ENCODE measurements at regions not wholly inside any gene's neighbourhood (a gene's known extent, or its start where the extent isn't known, plus 50 kb on each side); places are given as distances from the start of the nearest gene placed in this dataset.

- Histone ChIP-seq H4K20me1 (ENCODE audit: insufficient read depth, low read length) (no peaks in the 10 kb centered on the region), H3K4me1 (ENCODE audit: insufficient read depth, low read length) (no peaks in the 10 kb centered on the region), H3K27ac (ENCODE audit: low read depth, low read length) (no peak overlapping the region), H3K79me2 (ENCODE audit: insufficient read depth, low read length) (no peaks in the 10 kb centered on the region), H3K9me3 (ENCODE audit: low read depth, low read length) (no peaks in the 10 kb centered on the region), H3K36me3 (ENCODE audit: insufficient read depth, low read length) (no peaks in the 10 kb centered on the region), H2AFZ (ENCODE audit: low read length) (no peak overlapping the region), H3K27me3 (ENCODE audit: insufficient read depth, low read length) (no peaks in the 10 kb centered on the region), H3K4me3 (ENCODE audit: insufficient read depth, low read length) (no peak overlapping the region), H3K4me2 (ENCODE audit: insufficient read depth, low read length) (no peak overlapping the region)
- no peak for TF ChIP-seq CTCF (IDR thresholded peaks at IDR 0.05; ENCODE audit: extremely low read depth, low read depth, low read length)
- DNase-seq (ENCODE audit: insufficient read length, low spot score, missing footprints) = no peak
These were observed 432.3 kb downstream of the RFC3 start for GRCh38 chr13:34250151-34250670.

DNA sequence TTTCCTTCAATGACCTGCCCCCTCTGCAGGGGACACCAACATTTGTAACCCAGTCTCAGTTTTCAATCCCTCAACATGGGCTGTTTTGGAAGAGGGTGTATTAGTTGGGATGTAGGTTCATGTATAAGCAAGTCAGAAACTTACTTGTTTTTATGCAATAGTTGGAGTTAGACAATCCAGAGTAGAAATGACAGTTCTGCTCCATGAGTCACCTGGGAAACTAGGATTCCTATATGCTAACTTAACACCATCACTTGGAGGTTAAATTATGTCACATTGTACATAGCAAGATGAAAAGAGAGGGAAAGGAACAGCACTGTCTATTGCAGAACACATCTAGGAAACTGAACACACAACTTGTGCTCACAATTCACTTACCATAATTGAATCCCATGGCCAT is 436.4 kb downstream of the RFC3 start:
- peak; percentile 49 for DNase-seq (ENCODE audit: insufficient read length, low spot score, missing footprints)
- no peaks in the 10 kb centered on the region for H4K20me1 ChIP-seq (ENCODE audit: insufficient read depth, low read length)
- H3K4me2 ChIP-seq (ENCODE audit: insufficient read depth, low read length) = no peak overlapping the region
- H2AFZ ChIP-seq (ENCODE audit: low read length) = no peak overlapping the region
- H3K36me3 ChIP-seq (ENCODE audit: insufficient read depth, low read length) = no peaks in the 10 kb centered on the region
- no peaks in the 10 kb centered on the region for H3K79me2 ChIP-seq (ENCODE audit: insufficient read depth, low read length)
- H3K9me3 ChIP-seq (ENCODE audit: low read depth, low read length) = no peaks in the 10 kb centered on the region
- H3K4me1 ChIP-seq (ENCODE audit: insufficient read depth, low read length) = no peaks in the 10 kb centered on the region
- TF ChIP-seq CTCF (IDR thresholded peaks at IDR 0.05; ENCODE audit: extremely low read depth, low read depth, low read length) = no peak
- H3K27me3 ChIP-seq (ENCODE audit: insufficient read depth, low read length) = no peaks in the 10 kb centered on the region
- no peak overlapping the region for H3K27ac ChIP-seq (ENCODE audit: low read depth, low read length)
- no peak overlapping the region for H3K4me3 ChIP-seq (ENCODE audit: insufficient read depth, low read length)

GRCh38 chr13:34255711-34256110 is 437.8 kb downstream of the RFC3 start:
- H3K27ac ChIP-seq (ENCODE audit: low read depth, low read length) = no peak overlapping the region
- no peak for DNase-seq (ENCODE audit: insufficient read length, low spot score, missing footprints)
- no peaks in the 10 kb centered on the region for H3K79me2 ChIP-seq (ENCODE audit: insufficient read depth, low read length)
- H2AFZ ChIP-seq (ENCODE audit: low read length) = no peak overlapping the region
- no peak overlapping the region for H3K4me2 ChIP-seq (ENCODE audit: insufficient read depth, low read length)
- no peak for TF ChIP-seq CTCF (IDR thresholded peaks at IDR 0.05; ENCODE audit: extremely low read depth, low read depth, low read length)
- no peaks in the 10 kb centered on the region for H3K4me1 ChIP-seq (ENCODE audit: insufficient read depth, low read length)
- no peaks in the 10 kb centered on the region for H3K27me3 ChIP-seq (ENCODE audit: insufficient read depth, low read length)
- no peaks in the 10 kb centered on the region for H3K9me3 ChIP-seq (ENCODE audit: low read depth, low read length)
- H3K36me3 ChIP-seq (ENCODE audit: insufficient read depth, low read length) = no peaks in the 10 kb centered on the region
- H4K20me1 ChIP-seq (ENCODE audit: insufficient read depth, low read length) = no peaks in the 10 kb centered on the region
- H3K4me3 ChIP-seq (ENCODE audit: insufficient read depth, low read length) = no peak overlapping the region

DNA sequence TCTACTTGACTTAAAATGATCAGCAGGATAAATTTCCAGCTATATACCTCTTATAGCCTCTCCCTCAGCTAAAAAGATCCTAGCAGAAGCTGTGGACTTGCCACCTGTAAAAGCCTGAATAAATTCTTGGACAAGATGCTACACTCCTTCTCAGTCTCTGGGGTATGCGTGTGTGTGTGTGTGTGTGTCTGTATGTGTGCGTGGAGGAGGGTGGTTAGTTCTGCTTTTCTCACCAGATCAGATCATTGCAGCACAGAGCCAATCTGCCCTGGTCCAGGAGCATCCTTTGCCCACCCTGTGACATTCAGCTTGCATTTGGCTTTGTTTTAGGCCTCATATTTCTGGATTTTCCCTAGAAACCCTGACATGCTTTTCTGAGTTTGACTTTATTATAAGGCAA is 438.3 kb downstream of the RFC3 start:
- Histone ChIP-seq H3K36me3 (ENCODE audit: insufficient read depth, low read length) (no peaks in the 10 kb centered on the region), H3K9me3 (ENCODE audit: low read depth, low read length) (no peaks in the 10 kb centered on the region), H3K4me3 (ENCODE audit: insufficient read depth, low read length) (no peak overlapping the region), H3K27ac (ENCODE audit: low read depth, low read length) (no peak overlapping the region), H3K79me2 (ENCODE audit: insufficient read depth, low read length) (no peaks in the 10 kb centered on the region), H3K27me3 (ENCODE audit: insufficient read depth, low read length) (no peaks in the 10 kb centered on the region), H2AFZ (ENCODE audit: low read length) (no peak overlapping the region), H4K20me1 (ENCODE audit: insufficient read depth, low read length) (no peaks in the 10 kb centered on the region), H3K4me1 (ENCODE audit: insufficient read depth, low read length) (no peaks in the 10 kb centered on the region), H3K4me2 (ENCODE audit: insufficient read depth, low read length) (no peak overlapping the region)
- TF ChIP-seq CTCF (IDR thresholded peaks at IDR 0.05; ENCODE audit: extremely low read depth, low read depth, low read length) = no peak
- peak; percentile 25 for DNase-seq (ENCODE audit: insufficient read length, low spot score, missing footprints)
